GM21723 (cell line): ENCODE measurements at regions not wholly inside any gene's neighbourhood (a gene's known extent, or its start where the extent isn't known, plus 50 kb on each side); places are given as distances from the start of the nearest gene placed in this dataset.

Experiments
- ATAC-seq: cut with Tn5 transposase; IDR thresholded peaks from one replicate; pipeline ENCODE4 v1.9.1; 2021; ENCODE audit warnings: mild to moderate bottlenecking, moderate library complexity; ENCODE audit not compliant: unreplicated experiment

- ATAC-seq, result no peak
Observed at GRCh38 chr11:134513585-134514120, 101.6 kb upstream of the B3GAT1 start.

DNA sequence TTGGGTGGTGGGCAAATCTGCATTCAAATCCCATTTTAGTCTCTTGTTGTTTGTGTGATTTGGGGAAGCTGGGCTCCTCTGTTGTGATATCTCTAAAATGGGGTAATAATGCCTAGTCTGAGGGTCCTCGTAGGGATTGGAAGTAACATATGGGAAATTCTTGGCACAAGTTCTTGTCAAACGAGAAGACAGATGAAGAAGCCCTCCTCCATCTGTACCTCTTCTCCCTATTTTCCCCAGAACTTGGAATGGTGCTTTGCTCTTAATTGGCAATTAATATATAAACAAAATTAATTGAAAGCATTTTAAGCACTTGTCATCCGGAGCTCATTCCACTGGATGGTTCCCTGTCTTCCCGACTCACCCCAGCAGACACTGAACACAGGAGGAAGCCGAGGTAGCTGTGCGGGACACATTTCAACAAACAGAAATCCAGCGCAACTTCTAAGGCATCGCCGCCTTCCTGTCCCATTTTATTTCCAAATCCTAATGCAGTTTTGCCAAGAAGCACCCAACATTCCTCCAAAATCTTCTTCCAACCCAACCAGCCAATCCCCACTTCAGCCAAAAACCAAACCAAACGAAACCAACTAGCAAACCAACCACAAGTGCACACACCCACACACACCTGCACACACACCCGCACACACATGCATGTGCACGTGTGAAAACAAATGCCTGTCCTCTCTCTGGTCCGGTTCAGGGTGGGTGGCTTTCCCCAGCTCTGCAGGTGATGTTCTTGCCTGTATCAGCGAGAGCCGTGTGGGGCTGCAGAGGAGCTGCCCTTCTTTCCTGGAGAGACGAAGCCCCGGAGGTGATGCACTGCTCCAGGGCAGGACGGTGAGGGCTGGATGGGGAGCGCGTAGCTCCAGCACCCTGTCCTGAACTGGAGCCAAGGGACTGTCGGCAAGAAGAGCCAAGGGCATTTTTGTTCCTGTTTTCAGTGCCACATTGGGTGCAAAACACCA lies 100.8 kb upstream of the B3GAT1 start:
- no peak for ATAC-seq

GRCh38 chr11:134512061-134512460 lies 100.0 kb upstream of the B3GAT1 start:
- ATAC-seq, result no peak

GRCh38 chr11:134511255-134511654 lies 99.2 kb upstream of the B3GAT1 start:
- no peak for ATAC-seq

DNA sequence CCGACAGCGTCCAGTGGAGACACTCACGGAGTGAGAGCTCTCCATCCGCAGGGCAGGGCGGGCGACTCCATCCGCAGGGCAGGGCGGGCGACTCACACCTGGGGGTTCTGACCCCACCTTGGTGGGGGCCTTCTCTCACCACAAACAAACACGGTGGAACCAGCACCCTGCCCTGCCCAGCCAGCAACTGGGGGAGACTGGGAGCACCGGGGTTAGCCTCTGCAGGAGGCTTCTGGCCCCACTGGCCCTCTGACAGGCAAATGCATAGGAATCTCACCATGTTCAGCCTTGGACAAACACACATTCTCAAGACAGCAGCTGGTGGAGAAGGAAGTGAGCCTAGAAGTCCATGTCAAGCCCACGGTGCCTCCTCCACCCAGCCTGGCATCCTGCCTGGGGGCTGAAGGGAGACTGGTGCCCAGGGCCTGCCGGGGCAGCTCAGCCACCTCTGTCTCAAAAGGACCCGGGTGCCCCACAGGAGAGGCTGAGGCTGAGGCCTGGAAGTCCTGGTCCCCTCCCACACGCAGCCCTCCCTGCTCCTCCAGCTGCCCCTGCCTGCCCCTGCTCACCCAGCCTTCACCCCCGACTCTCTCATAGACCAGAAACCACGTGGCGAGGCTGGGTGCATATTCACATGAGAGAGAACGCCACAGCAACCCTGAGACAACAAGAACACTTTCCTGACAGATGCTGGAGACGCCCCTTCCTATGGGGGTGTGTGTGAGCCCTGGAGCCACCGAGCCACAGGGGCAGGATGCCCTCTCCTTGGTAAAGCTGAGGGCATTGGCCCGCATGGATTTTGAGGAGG lies 98.4 kb upstream of the B3GAT1 start:
- ATAC-seq, result no peak

- no peak for ATAC-seq
Observed at GRCh38 chr11:134509381-134510232, 97.6 kb upstream of the B3GAT1 start.

- ATAC-seq, result no peak
Observed at GRCh38 chr11:134508219-134508990, 96.4 kb upstream of the B3GAT1 start.

- ATAC-seq, result no peak
Observed at GRCh38 chr11:134506046-134506445, 94.0 kb upstream of the B3GAT1 start.

DNA sequence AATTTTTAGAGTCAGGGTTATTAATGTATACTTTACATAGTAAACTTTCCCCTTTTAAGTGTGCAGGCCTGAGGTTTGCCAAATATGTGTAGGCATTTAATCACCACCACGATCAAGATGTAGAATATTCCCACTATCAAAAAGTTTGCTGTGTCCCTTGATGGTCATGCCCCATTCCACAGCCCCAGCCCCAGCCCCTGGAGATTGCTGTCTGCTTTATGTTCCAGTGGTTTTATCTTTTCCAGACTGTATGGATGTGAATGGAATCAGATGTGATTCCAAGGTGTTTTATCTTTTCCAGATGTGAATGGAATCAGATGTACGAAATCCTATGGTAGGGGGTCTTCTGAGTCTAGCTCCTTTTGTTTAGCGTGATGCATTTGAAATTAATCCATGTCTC lies 93.1 kb upstream of the B3GAT1 start:
- ATAC-seq, result no peak

DNA sequence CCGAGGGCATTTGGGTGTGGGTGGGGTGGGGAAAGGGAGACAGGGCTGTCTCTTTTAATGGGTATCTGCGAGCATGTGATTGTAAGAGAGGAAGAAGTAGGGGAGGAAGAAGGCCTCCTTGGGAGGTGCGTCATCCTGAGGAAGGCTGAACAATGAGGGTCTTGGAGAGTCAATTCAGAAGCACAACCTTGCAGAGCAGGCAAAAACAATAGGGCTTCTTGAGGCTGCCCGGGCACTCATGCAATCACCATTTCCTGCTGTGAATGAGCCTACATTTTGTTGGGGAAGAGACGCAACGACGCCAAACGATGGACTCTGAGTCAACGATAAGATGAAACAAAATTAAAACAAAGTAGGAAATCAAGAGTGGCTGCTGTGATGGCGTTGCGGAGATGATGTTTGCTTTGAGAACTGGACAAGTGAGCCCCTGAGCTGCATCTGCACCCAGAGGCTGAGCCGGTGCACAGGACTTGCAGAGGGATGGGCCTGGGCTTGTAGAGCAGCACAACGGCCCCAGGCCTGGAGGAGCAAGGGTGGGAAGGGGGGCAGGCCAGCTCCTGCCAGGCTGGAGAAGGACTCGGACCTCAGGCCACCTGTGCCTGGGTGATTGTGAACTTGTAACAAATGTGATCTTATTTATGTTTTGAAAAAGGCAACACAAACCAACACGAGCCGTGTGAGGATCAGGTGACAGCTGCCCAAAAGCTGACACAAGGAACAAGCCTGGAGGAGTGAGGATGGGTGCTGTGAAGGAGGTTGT lies 92.3 kb upstream of the B3GAT1 start:
- ATAC-seq, result no peak

DNA sequence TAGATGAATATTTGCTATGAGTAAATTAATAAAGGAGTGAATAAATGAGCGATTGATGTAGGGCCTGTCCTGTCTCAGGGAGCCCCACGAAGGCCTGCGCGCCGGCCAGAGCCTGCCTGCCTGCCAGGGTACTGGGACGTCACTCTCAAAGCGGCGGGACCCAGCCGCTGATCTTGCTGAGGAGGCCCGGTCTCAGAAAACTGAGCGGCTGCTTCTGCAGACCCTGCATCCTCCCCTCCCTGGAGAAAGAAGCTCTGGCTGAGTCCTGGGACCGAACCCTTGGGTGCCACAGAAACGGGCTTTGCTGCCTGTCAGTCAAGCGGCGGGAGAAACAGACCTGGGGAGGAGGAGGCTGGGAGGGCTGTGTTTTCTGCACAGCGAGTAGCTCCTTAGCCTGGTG lies 91.6 kb upstream of the B3GAT1 start:
- no peak for ATAC-seq

DNA sequence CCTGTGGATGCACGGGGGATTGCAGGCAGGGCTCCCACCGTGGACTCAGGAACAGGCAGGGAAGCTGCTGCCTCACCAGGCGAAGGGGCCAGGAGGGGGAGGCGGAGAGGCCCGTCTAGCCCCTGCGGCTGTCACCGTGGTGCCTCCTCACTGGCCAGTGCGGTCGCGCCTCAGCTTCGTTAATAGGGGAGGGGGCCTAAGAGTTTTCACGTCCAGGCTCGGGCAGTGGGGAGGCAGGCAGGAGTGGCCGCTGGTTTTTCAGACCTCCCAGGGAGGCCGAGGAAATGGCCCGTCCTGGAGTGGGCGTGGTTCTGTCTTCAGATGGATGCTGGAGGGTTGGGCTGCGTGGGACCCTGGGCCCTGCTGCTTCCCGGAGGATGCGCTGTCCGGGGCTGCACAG lies 91.1 kb upstream of the B3GAT1 start:
- no peak for ATAC-seq

- no peak for ATAC-seq
Observed at GRCh38 chr11:134502153-134502550, 90.1 kb upstream of the B3GAT1 start.

GRCh38 chr11:134501406-134502152 lies 89.5 kb upstream of the B3GAT1 start:
- ATAC-seq, result no peak

GRCh38 chr11:134500621-134501020 lies 88.6 kb upstream of the B3GAT1 start:
- no peak for ATAC-seq

DNA sequence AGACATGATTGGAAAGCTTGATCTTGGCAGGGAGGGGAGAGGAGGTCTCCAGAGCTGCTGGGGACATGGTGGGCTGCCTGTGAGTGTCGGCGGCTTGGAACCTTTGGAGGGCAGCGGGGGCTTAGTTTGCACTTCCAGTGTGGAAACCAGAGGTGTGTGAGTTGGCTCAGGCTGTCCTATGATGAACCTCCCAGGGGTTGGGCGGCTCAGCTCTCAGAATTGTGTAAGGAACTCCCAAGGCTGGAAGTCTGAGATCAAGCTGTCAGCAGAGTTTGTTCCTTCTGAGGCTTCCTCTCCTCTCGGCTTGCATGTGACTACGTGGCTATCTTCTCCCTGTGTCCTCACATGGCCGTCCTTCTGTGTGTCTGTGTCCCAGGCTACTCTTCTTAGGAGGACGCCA lies 87.9 kb upstream of the B3GAT1 start:
- ATAC-seq, result no peak

GRCh38 chr11:134498326-134499139 lies 86.5 kb upstream of the B3GAT1 start:
- no peak for ATAC-seq

- no peak for ATAC-seq
Observed at GRCh38 chr11:134497586-134497985, 85.5 kb upstream of the B3GAT1 start.
